ENCODE measurements at regions not wholly inside any gene's neighbourhood (a gene's known extent, or its start where the extent isn't known, plus 50 kb on each side); places are given as distances from the start of the nearest gene placed in this dataset.

DNA sequence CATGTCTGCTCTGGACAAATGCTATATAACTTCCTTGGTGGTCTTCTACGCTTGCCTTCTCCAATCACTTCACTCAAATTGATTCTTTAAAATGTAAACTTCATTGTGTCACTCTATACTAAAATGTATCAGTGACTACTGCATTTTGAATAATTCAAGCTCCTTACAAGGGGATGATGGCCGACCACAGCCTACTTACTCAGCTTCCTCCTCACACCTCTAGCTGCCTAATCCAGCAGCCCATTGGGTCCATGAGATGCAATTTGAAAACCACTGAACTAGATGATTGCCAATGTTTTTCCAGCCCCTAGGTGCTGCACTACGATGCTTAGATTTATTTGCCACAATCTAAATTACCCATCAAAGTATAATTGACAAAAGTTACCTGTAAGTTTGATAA lies 120.7 kb downstream of the CTAGE1 start:
- no peak for DNase-seq
- H4K20me1 ChIP-seq (ENCODE audit: control insufficient read depth, insufficient read depth, insufficient read length) = no peaks in the 10 kb centered on the region
- no peak overlapping the region for H3K23ac ChIP-seq (ENCODE audit: insufficient read length, low read depth, low read length)

More for the DNA sequence above, 120.7 kb downstream of the CTAGE1 start:
- Histone ChIP-seq H3K56ac (ENCODE audit: insufficient read length, low read depth, low read length) (no peak overlapping the region), H3K23me2 (ENCODE audit: insufficient read length, low read depth, low read length, poor library complexity, severe bottlenecking) (no peaks in the 10 kb centered on the region), H2BK15ac (ENCODE audit: low read depth, low read length) (no peak overlapping the region), H2BK20ac (ENCODE audit: low read depth, low read length, poor library complexity, severe bottlenecking) (no peak overlapping the region), H4K8ac (replicated peaks; ENCODE audit: insufficient read length, low read depth, low read length) (no peak overlapping the region), H2AK5ac (ENCODE audit: insufficient read length, low read length) (no peak overlapping the region), H3K18ac (ENCODE audit: insufficient read length, low read depth, low read length) (no peak overlapping the region), H3K9me3 (ENCODE audit: control insufficient read depth, low read depth, low read length) (no peaks in the 10 kb centered on the region), H3K79me1 (ENCODE audit: insufficient read depth, low read depth, low read length, poor library complexity, severe bottlenecking) (no peaks in the 10 kb centered on the region), H2BK120ac (ENCODE audit: low read depth, low read length, poor library complexity, severe bottlenecking) (no peak overlapping the region), H2BK5ac (ENCODE audit: insufficient read length, low read length) (no peak overlapping the region), H3K4me2 (ENCODE audit: insufficient read depth, insufficient read length, low read length) (no peak overlapping the region), H2AFZ (ENCODE audit: low read length) (no peak overlapping the region), H3K4ac (ENCODE audit: low read depth, low read length) (no peak overlapping the region), H3K27ac (ENCODE audit: insufficient read length, low read depth, low read length) (no peak overlapping the region), H3K14ac (ENCODE audit: insufficient read depth, low read length) (no peak overlapping the region), H3K79me2 (ENCODE audit: insufficient read depth, low read length) (no peaks in the 10 kb centered on the region), H2BK12ac (ENCODE audit: insufficient read length, low read depth, low read length) (no peak overlapping the region), H4K5ac (ENCODE audit: insufficient read length, low read depth, low read length) (no peak overlapping the region), H3K27me3 (ENCODE audit: insufficient read depth, low read length) (no peaks in the 10 kb centered on the region), H3K4me1 (ENCODE audit: insufficient read depth, low read length) (no peaks in the 10 kb centered on the region), H3K9ac (ENCODE audit: extremely low read depth, insufficient read length, low read length) (no peak overlapping the region), H3T11ph (ENCODE audit: low read length) (no peak overlapping the region), H4K91ac (ENCODE audit: insufficient read length, low read depth, low read length) (no peak overlapping the region)
- no peaks in the 10 kb centered on the region for H3K9me3 Mint-ChIP-seq
- no peak overlapping the region for H3K27ac Mint-ChIP-seq
- TF ChIP-seq, protein P1, sequence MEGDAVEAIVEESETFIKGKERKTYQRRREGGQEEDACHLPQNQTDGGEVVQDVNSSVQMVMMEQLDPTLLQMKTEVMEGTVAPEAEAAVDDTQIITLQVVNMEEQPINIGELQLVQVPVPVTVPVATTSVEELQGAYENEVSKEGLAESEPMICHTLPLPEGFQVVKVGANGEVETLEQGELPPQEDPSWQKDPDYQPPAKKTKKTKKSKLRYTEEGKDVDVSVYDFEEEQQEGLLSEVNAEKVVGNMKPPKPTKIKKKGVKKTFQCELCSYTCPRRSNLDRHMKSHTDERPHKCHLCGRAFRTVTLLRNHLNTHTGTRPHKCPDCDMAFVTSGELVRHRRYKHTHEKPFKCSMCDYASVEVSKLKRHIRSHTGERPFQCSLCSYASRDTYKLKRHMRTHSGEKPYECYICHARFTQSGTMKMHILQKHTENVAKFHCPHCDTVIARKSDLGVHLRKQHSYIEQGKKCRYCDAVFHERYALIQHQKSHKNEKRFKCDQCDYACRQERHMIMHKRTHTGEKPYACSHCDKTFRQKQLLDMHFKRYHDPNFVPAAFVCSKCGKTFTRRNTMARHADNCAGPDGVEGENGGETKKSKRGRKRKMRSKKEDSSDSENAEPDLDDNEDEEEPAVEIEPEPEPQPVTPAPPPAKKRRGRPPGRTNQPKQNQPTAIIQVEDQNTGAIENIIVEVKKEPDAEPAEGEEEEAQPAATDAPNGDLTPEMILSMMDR (conservative IDR thresholded peaks at IDR 0.05) = no peak
- WGBS (ENCODE audit: extremely low coverage, insufficient read length, low lambda C conversion rate) = no CpG with 5 or more reads among the region's 3 CpGs
- H3K4me1 Mint-ChIP-seq = no peaks in the 10 kb centered on the region
- H3K36me3 Mint-ChIP-seq (ENCODE audit: insufficient read depth in 1 of 3, low read depth in 3 of 3) = no peaks in the 10 kb centered on the region
- H3K4me3 Mint-ChIP-seq = no peak overlapping the region
- peaks cover 8% of the 10 kb centered on the region; the same call in 1 of the 2 replicates for H3K27me3 Mint-ChIP-seq (ENCODE audit: low read depth)
